ENCODE measurements at regions not wholly inside any gene's neighbourhood (a gene's known extent, or its start where the extent isn't known, plus 50 kb on each side); places are given as distances from the start of the nearest gene placed in this dataset.
"Not testable (repeated sequence)": the region's sequence is repeated elsewhere in the genome, so short reads cannot be mapped to it uniquely, and the experiment has no call there.

DNA sequence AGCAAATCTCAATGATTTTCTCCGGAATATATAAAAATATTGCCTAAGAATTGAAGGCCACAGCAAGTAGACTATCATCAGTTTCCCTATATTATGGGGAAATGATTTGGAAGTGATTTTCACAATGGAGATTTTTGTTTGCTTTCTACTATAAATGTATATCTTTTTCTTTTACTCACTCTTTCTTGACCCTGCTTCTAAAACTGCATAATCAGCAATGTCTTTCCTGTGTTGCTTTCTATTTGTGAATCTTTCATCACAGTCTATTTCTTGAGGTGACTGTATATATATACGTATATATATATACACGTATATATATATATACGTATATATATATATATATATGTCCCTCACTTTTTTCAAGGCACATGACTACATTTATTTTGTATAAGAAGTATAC is 622.6 kb downstream of the DTWD2 start:
- intact Hi-C loops (cut with micrococcal nuclease): no loop called here
- Mint-ChIP-seq H3K27ac (no peak overlapping the region), H3K4me3 (no peak overlapping the region), H3K36me3 (ENCODE audit: low read depth) (no peaks in the 10 kb centered on the region), H3K9me3 (peaks cover 3% of the 10 kb centered on the region), H3K4me1 (no peaks in the 10 kb centered on the region), H3K27me3 (no peaks in the 10 kb centered on the region)
- no peak for DNase-seq

DNA sequence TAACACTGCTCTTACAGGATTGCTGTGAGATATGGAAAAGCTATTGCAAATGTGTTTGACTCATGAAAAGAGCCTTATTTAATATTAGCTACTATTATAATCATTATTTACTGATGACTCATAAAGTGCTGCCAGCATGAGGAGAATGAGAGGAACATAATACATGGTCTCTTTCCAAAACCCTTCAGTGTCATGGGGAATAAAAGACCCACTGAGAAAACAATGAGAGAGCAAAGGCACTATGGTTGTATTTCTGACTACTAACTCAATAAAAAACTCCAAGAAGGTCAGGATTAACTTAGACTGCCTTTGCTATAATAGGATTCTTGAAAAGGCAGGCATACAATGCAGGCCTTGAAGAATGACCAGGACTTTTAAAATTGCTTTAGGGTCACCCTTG is 633.5 kb downstream of the DTWD2 start:
- Mint-ChIP-seq H3K27ac (no peak overlapping the region), H3K9me3 (no peaks in the 10 kb centered on the region), H3K4me1 (no peaks in the 10 kb centered on the region), H3K36me3 (ENCODE audit: low read depth) (no peaks in the 10 kb centered on the region), H3K27me3 (no peaks in the 10 kb centered on the region), H3K4me3 (no peak overlapping the region)
- no peak for DNase-seq
- intact Hi-C loops (cut with micrococcal nuclease): no loop called here

DNA sequence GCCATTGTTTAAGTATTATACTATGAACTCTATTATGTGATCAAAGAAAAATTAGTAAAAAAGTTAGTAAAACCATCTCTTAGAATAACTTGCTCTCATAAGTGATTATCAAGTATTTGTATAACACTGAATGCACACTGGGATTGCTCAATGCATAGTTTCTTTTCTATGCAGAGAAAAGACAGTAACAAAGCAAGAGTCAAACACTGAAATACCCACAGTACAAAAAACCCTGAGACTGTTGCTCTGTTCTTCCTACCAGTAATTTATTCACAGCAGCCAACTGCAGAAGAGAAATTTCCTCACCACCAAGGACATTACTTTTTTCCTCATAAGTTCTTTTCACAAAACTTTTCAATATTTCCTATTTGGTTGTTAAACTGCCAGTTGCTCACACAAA is 634.4 kb downstream of the DTWD2 start:
- intact Hi-C loops (cut with micrococcal nuclease): no loop called here
- Mint-ChIP-seq H3K9me3 (no peaks in the 10 kb centered on the region), H3K27ac (no peak overlapping the region)

DNA sequence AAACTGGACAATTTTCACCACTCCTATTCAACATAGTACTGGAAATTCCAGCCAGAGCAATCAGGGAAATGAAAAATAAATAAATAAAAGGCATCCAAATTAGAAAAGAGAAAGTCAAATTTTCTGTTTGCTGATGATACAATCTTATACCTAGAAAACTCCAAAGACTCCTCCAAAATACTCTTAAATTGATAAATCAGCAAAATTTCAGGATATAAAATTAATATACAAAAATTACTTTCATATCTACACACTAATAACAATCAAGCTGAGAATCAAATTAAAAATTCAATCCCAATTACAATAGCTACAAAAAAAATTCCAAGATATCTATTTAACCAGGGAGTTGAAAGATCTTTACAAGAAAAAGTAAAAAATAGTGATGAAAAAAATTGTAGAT is 651.9 kb downstream of the DTWD2 start:
- Mint-ChIP-seq H3K4me3 (no peak overlapping the region), H3K9me3 (no peaks in the 10 kb centered on the region), H3K27ac (no peak overlapping the region), H3K4me1 (no peaks in the 10 kb centered on the region), H3K27me3 (no peaks in the 10 kb centered on the region), H3K36me3 (ENCODE audit: low read depth) (no peaks in the 10 kb centered on the region)
- intact Hi-C loops (cut with micrococcal nuclease): no loop called here
- no peak for DNase-seq

More for the DNA sequence above, 634.4 kb downstream of the DTWD2 start:
- no peaks in the 10 kb centered on the region for H3K4me1 Mint-ChIP-seq
- no peaks in the 10 kb centered on the region for H3K27me3 Mint-ChIP-seq
- H3K4me3 Mint-ChIP-seq: no peak overlapping the region
- H3K36me3 Mint-ChIP-seq (ENCODE audit: low read depth): no peaks in the 10 kb centered on the region
- no peak for DNase-seq

DNA sequence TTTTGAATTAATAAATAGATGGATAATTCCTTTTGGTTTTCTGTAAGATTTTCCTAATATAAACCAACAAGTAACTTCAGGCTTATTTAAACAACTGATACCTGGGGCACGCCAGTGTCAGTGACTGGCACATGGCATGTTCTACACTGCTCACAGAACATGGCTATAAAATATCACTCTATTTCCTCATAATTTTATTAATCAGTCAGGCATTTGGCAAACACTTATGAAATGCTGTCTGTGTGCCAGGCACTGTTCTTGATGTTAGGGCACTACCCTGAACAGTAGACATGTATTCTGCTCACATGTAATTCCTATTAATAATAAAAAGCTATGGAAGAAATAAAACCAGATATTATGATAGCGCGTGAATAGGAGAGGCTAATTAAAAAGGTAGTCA is 661.0 kb downstream of the DTWD2 start:
- H3K9me3 Mint-ChIP-seq: no peaks in the 10 kb centered on the region
- H3K27me3 Mint-ChIP-seq: no peaks in the 10 kb centered on the region
- DNase-seq: no peak
- no peaks in the 10 kb centered on the region for H3K4me1 Mint-ChIP-seq
- H3K36me3 Mint-ChIP-seq (ENCODE audit: low read depth): no peaks in the 10 kb centered on the region
- no peak overlapping the region for H3K4me3 Mint-ChIP-seq
- intact Hi-C loops (cut with micrococcal nuclease): no loop called here
- H3K27ac Mint-ChIP-seq: no peak overlapping the region

DNA sequence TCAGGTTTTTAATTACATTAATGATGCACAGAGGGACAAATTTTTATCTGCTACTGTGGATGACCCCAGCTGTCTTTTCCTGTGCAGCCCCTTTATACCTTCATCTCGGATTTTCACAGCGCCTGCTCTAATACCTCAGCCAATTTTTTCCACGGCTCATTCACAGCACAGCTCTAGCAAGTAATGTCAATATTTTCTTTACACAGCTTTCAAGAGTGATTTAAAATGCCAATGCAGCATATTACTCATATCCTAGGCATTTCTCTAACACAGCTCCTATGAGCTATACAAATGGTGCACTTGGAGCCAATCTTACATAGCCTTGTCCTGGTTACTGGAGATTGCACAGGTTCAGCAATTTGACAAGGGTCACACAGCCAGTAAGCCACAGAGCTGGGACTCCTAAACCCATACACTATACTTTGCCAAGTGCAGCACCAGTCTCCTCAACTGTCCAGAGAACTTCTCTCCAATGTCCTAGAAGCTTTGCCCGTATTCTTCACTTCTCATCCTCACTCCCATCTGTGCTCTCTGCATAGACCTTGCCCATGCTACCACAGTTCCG is 661.8 kb downstream of the DTWD2 start:
- intact Hi-C loops (cut with micrococcal nuclease): no loop called here
- H3K27me3 Mint-ChIP-seq: no peaks in the 10 kb centered on the region
- no peaks in the 10 kb centered on the region for H3K4me1 Mint-ChIP-seq
- H3K4me3 Mint-ChIP-seq: no peak overlapping the region
- DNase-seq: no peak
- H3K36me3 Mint-ChIP-seq (ENCODE audit: low read depth): no peaks in the 10 kb centered on the region
- H3K9me3 Mint-ChIP-seq: no peaks in the 10 kb centered on the region
- no peak overlapping the region for H3K27ac Mint-ChIP-seq

DNA sequence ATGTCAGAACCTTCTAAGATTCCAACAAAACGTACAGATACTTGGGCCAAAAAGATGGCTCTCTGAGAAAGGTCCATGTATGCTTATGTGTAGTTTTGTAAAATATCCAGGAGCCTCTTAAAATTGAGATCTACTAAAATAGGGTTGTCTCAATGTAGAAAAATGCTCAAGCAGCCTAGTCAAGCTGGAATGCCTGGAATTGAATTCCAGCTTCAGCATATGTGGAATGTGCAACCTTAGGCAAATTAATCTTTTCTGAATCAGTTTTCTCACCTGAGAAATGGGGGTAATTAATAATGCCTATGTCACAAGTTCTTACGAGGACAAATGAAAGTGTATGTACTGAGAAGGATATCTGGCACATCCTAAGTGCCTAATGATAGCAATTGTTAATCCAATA is 662.4 kb downstream of the DTWD2 start:
- no peak overlapping the region for H3K27ac Mint-ChIP-seq
- no peak for DNase-seq
- no peak overlapping the region for H3K4me3 Mint-ChIP-seq
- H3K4me1 Mint-ChIP-seq: no peaks in the 10 kb centered on the region
- H3K36me3 Mint-ChIP-seq (ENCODE audit: low read depth): no peaks in the 10 kb centered on the region
- intact Hi-C loops (cut with micrococcal nuclease): no loop called here
- no peaks in the 10 kb centered on the region for H3K9me3 Mint-ChIP-seq
- no peaks in the 10 kb centered on the region for H3K27me3 Mint-ChIP-seq

DNA sequence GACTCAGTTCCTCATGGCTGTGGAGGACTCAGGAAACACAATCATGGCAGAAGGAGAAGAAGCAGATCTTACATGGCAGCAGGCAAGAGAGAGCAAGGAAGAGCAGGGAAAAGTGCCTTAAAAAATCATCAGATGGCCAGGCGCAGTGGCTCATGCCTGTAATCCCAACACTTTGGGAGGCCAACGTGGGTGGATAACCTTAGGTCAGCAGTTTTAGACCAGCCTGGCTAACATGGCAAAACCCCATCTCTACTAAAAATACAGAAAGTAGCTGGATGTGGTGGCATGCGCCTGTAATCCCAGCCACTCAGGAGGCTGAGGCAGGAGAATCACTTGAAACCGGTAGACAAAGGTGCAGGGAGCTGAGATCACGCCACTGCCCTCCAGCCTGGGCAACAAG is 664.6 kb downstream of the DTWD2 start:
- H3K9me3 Mint-ChIP-seq; H3K27ac Mint-ChIP-seq; intact Hi-C loops (cut with micrococcal nuclease); DNase-seq; H3K4me3 Mint-ChIP-seq; H3K27me3 Mint-ChIP-seq; H3K4me1 Mint-ChIP-seq; H3K36me3 Mint-ChIP-seq (ENCODE audit: low read depth): not testable (repeated sequence)

DNA sequence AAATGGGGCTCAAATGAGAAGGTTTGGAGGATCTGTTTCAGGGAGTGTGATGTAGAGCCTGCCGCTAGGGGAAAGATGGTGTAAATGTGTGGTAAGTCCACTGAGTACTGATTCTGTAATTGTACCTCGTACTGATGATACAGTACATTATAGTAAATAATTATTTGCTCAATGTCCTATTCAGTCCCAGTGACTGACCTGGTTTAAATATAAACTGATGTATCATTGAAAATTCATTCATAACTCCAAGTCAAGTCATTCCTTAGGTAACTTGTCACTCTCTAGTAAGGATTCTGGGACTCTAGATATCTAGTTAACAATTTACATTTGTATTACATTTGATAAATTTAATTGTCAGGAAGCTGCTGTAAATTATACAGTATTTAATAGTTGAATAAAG is 667.3 kb downstream of the DTWD2 start:
- no peaks in the 10 kb centered on the region for H3K36me3 Mint-ChIP-seq (ENCODE audit: low read depth)
- no peak overlapping the region for H3K27ac Mint-ChIP-seq
- no peaks in the 10 kb centered on the region for H3K27me3 Mint-ChIP-seq
- no peaks in the 10 kb centered on the region for H3K4me1 Mint-ChIP-seq
- no peak overlapping the region for H3K4me3 Mint-ChIP-seq
- intact Hi-C loops (cut with micrococcal nuclease): no loop called here
- H3K9me3 Mint-ChIP-seq: no peaks in the 10 kb centered on the region
- no peak for DNase-seq

DNA sequence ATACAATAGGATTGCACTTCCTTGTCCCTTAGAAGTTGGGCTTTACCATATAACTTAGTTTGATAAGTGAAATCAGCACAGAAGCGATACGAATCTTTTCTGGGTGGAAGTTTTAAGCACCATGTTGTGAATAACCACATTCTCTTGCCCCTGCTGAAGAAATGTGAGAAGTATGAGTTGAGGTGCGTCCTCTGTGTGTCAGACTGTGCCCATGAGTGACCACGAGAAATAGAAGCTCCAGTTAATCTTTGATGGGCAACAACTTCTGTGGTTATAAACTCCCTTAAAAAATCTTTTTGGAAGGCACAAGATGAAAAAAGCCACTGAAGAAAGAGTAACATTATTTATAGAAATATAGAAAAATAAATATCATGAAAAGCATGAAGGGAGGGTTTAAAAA is 668.2 kb downstream of the DTWD2 start:
- Mint-ChIP-seq H3K36me3 (ENCODE audit: low read depth) (no peaks in the 10 kb centered on the region), H3K4me1 (no peaks in the 10 kb centered on the region), H3K4me3 (no peak overlapping the region), H3K27me3 (no peaks in the 10 kb centered on the region), H3K9me3 (no peaks in the 10 kb centered on the region), H3K27ac (no peak overlapping the region)
- DNase-seq: no peak
- intact Hi-C loops (cut with micrococcal nuclease): no loop called here

DNA sequence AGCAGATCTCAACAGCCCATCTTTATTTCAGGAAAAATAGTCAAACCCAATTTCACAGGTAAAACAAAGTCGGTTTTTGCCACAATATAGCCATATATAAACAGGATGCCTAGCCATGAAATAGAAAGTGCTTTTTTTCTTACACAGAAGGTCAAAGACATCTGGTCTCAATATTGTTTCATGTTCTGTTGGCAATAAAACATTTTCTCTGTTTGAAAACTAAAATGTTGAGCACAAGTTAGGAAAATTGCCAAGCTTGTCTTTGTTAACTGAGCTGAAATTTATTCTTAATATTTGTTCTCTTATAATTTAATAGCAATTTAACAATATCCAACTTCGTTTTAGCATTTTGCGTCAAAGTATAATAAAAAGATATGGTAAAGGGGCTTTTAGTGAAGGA is 673.4 kb downstream of the DTWD2 start:
- H3K4me3 Mint-ChIP-seq: no peak overlapping the region
- no peaks in the 10 kb centered on the region for H3K36me3 Mint-ChIP-seq (ENCODE audit: low read depth)
- intact Hi-C loops (cut with micrococcal nuclease): no loop called here
- no peaks in the 10 kb centered on the region for H3K4me1 Mint-ChIP-seq
- no peak for DNase-seq
- no peak overlapping the region for H3K27ac Mint-ChIP-seq
- no peaks in the 10 kb centered on the region for H3K27me3 Mint-ChIP-seq
- H3K9me3 Mint-ChIP-seq: no peaks in the 10 kb centered on the region

DNA sequence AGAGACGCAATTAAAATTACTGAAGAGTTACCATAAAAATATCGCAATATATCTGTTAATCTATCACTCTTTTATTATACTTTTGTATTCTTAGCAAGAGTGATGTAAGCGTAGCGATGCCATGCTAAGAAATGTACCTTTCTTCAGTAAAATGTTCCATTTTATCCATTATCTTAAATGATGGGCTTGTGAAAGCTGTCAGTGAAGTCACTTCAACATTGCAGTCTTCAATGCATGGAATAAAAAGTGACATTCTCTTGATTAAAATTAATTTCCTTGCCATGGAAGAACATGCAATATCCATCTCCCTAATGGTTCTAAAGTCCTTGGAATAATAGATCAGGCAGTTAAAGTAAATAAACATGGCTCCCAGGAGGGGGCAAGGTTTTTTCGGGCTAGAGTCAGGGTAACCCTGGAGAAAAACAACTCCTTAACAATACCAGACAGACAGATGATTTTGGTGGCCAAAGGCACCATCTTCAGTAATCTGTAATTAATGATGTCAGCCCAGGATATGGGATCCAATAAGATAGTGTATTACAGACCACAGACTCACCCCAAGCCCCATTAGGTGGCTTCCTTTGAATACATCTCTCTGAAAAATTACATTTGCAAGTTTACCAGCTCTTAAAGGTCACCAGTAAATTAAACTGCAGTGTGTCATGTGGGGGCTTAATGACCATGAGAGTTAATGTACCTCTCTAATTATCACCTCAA is 677.1 kb downstream of the DTWD2 start:
- Mint-ChIP-seq H3K27me3 (no peaks in the 10 kb centered on the region), H3K4me3 (no peak overlapping the region), H3K4me1 (no peaks in the 10 kb centered on the region), H3K9me3 (no peaks in the 10 kb centered on the region), H3K36me3 (ENCODE audit: low read depth) (no peaks in the 10 kb centered on the region), H3K27ac (no peak overlapping the region)
- DNase-seq: no peak
- intact Hi-C loops (cut with micrococcal nuclease): no loop called here

DNA sequence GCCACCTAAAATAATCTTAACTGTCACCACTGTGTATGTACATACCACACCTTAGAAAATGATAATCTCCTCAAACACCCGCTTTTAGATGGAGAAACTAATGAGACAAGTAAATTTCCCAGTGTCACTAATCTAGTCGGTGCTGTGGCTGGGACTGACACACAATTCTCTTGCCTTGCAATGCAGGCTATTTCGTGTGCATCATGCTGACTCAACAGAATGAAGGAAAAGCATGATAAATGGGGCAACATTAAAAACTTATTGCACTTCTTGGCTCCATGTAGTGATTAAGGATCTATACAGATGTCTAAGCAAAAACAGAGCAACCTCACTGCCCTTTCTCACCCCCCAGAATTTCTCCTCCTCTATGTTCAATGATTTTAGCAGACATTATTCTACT is 677.9 kb downstream of the DTWD2 start:
- Mint-ChIP-seq H3K27me3 (no peaks in the 10 kb centered on the region), H3K4me3 (no peak overlapping the region), H3K9me3 (no peaks in the 10 kb centered on the region), H3K36me3 (ENCODE audit: low read depth) (no peaks in the 10 kb centered on the region), H3K27ac (no peak overlapping the region), H3K4me1 (no peaks in the 10 kb centered on the region)
- intact Hi-C loops (cut with micrococcal nuclease): no loop called here
- no peak for DNase-seq

DNA sequence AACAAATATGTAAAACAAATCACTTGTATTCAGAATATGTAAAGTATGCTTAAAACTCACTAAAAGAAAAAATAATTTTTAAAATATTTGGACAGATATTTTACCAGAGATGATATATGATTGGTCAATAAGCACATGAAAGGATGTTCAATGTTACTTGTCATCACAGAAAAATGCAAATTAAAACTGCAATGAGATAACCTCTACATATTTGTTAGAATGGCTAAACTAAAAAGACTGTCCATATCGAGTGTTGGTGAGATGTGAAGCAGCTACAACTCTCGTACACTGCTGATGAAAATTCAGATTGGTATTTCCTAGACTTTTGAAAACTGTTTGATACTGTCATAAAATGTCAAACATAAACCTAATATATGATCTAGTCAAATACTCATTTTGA is 685.1 kb downstream of the DTWD2 start:
- intact Hi-C loops (cut with micrococcal nuclease): no loop called here
- no peaks in the 10 kb centered on the region for H3K36me3 Mint-ChIP-seq (ENCODE audit: low read depth)
- no peaks in the 10 kb centered on the region for H3K27me3 Mint-ChIP-seq
- H3K27ac Mint-ChIP-seq: no peak overlapping the region
- DNase-seq: no peak
- no peak overlapping the region for H3K4me3 Mint-ChIP-seq
- no peaks in the 10 kb centered on the region for H3K4me1 Mint-ChIP-seq
- H3K9me3 Mint-ChIP-seq: no peaks in the 10 kb centered on the region

DNA sequence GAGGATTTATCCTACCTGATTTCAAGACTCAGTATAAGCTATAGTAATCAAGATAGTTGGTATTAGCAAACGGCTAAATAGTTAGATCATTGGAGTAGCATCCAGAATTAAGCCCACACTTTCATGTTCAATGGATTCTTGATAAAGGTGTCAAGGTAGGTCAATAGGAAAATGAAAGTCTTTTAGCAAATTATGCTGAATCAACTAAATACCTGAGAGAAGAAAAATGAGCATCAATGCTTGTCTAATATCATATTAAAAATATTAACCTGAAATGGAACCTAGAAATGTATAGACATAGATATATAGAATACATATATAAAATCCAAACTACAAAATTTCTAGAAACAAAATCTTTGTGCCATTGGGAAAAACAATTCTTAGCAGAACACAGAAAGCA is 685.6 kb downstream of the DTWD2 start:
- Mint-ChIP-seq H3K4me1 (no peaks in the 10 kb centered on the region), H3K36me3 (ENCODE audit: low read depth) (no peaks in the 10 kb centered on the region), H3K4me3 (no peak overlapping the region), H3K27ac (no peak overlapping the region), H3K27me3 (no peaks in the 10 kb centered on the region), H3K9me3 (no peaks in the 10 kb centered on the region)
- intact Hi-C loops (cut with micrococcal nuclease): no loop called here
- no peak for DNase-seq

All from activated CD4-positive, alpha-beta T cell treated with anti-CD3 and anti-CD28 coated beads, Interleukin-2, amount 10 ng/mL, durations not matched to agents 24 days and 14 days (primary cell).